ENCODE measurements at regions not wholly inside any gene's neighbourhood (a gene's known extent, or its start where the extent isn't known, plus 50 kb on each side); places are given as distances from the start of the nearest gene placed in this dataset.

DNA sequence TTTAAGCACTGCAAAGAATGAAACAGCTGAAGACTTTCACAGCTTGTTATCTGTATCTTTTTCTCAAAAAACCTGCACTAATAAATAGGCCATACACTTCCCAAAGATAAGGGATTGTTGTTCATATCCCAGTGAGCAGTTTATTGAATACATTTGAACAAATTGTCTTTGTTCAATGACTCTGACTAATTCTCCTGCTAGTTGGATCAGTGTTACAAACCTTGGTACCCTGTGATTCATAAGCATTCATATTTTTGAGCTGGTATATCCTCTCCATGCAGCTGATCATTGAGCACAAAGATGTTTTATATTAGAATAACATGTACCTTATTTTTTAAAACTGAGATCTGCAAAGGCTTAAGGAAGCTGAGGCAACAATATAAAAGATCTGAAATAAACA lies 58.9 kb upstream of the FSCB start:
- no peak for DNase-seq (ENCODE audit: low read depth, low spot score)
- no peak overlapping the region for H3K4me3 ChIP-seq (ENCODE audit: low read depth, low read length)
- in situ Hi-C loops (cut with HindIII; ENCODE audit: low sequenced_read_pairs): no loop called here
- TF ChIP-seq, protein P1, sequence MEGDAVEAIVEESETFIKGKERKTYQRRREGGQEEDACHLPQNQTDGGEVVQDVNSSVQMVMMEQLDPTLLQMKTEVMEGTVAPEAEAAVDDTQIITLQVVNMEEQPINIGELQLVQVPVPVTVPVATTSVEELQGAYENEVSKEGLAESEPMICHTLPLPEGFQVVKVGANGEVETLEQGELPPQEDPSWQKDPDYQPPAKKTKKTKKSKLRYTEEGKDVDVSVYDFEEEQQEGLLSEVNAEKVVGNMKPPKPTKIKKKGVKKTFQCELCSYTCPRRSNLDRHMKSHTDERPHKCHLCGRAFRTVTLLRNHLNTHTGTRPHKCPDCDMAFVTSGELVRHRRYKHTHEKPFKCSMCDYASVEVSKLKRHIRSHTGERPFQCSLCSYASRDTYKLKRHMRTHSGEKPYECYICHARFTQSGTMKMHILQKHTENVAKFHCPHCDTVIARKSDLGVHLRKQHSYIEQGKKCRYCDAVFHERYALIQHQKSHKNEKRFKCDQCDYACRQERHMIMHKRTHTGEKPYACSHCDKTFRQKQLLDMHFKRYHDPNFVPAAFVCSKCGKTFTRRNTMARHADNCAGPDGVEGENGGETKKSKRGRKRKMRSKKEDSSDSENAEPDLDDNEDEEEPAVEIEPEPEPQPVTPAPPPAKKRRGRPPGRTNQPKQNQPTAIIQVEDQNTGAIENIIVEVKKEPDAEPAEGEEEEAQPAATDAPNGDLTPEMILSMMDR (IDR thresholded peaks at IDR 0.05; ENCODE audit: low read depth, low read length): no peak

DNA sequence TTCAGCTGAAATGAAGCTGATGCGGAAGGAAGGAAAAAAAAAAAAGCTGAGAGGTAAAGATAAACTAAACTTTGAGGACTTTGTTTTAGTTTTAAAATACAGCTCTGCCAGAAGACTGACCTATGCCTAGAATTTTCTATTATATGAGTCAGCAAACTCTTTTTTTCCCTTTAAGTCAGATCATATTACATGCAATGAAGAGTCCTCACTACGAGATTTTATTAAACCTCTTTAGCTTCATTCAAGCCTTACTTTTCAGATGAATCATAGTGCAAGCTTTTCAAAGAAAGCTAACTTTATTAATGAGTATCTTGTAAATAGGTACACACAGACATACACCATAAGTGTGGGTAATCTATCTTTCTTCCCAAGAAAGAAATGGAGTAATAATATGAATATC lies 57.8 kb upstream of the FSCB start:
- peak; percentile 2 for DNase-seq (ENCODE audit: low read depth, low spot score)
- in situ Hi-C loops (cut with HindIII; ENCODE audit: low sequenced_read_pairs): no loop called here
- no peak overlapping the region for H3K4me3 ChIP-seq (ENCODE audit: low read depth, low read length)
- TF ChIP-seq, protein P1 (IDR thresholded peaks at IDR 0.05; ENCODE audit: low read depth, low read length): no peak

Data from astrocyte of the spinal cord (primary cell).